Osteocyte (in vitro differentiated cells): ENCODE measurements at regions not wholly inside any gene's neighbourhood (a gene's known extent, or its start where the extent isn't known, plus 50 kb on each side); places are given as distances from the start of the nearest gene placed in this dataset.
A peak's percentile ranks its signal among the peaks of the same experiment; 100 is the strongest.
"Not testable (repeated sequence)": the region's sequence is repeated elsewhere in the genome, so short reads cannot be mapped to it uniquely, and the experiment has no call there.

Experiments
- DNase-seq: peaks from one replicate; pipeline ENCODE4 v3.0.0; 2021; ENCODE audit warnings: mixed read lengths; ENCODE audit not compliant: unreplicated experiment; ENCODE audit errors: extremely low spot score
- H3K27ac Mint-ChIP-seq: one replicate; pipeline ENCODE4 v1.8.0; 2021; ENCODE audit warnings: mild to moderate bottlenecking, mixed read lengths; ENCODE audit not compliant: unreplicated experiment
- H3K27me3 Mint-ChIP-seq: one replicate; pipeline ENCODE4 v1.8.0; 2021; ENCODE audit warnings: mixed read lengths; ENCODE audit not compliant: unreplicated experiment
- H3K36me3 Mint-ChIP-seq: one replicate; pipeline ENCODE4 v1.8.0; 2021; ENCODE audit warnings: mixed read lengths; ENCODE audit not compliant: unreplicated experiment
- H3K4me1 Mint-ChIP-seq: one replicate; pipeline ENCODE4 v1.8.0; 2021; ENCODE audit warnings: mixed read lengths; ENCODE audit not compliant: unreplicated experiment
- H3K4me3 Mint-ChIP-seq: one replicate; pipeline ENCODE4 v1.8.0; 2021; ENCODE audit warnings: mild to moderate bottlenecking, moderate library complexity, mixed read lengths; ENCODE audit not compliant: unreplicated experiment
- H3K9me3 Mint-ChIP-seq: one replicate; pipeline ENCODE4 v1.8.0; 2021; ENCODE audit warnings: mixed read lengths; ENCODE audit not compliant: unreplicated experiment
- CTCF ChIP-seq: fragments of 200-600 bp; sonication (generic); IDR thresholded peaks from 2 replicates; pipeline ENCODE4 v1.5.0; 2021; ENCODE audit warnings: antibody characterized with exemption, mild to moderate bottlenecking, moderate library complexity

GRCh38 chrX:40855932-40856515 lies 120.7 kb upstream of the MED14 start:
- Mint-ChIP-seq H3K9me3 (peaks cover 14% of the 10 kb centered on the region), H3K27ac (no peak overlapping the region), H3K27me3 (no peaks in the 10 kb centered on the region), H3K4me1 (peaks cover 9% of the 10 kb centered on the region), H3K36me3 (no peaks in the 10 kb centered on the region), H3K4me3 (no peak overlapping the region)
- TF ChIP-seq CTCF = no peak
- no peak for DNase-seq

- H3K27ac Mint-ChIP-seq, H3K4me3 Mint-ChIP-seq, DNase-seq, H3K9me3 Mint-ChIP-seq, H3K27me3 Mint-ChIP-seq, H3K36me3 Mint-ChIP-seq: not testable (repeated sequence)
- peaks cover 12% of the 10 kb centered on the region for H3K4me1 Mint-ChIP-seq
These were observed 126.7 kb upstream of the MED14 start for GRCh38 chrX:40861952-40862554.

GRCh38 chrX:40863260-40863659 lies 127.9 kb upstream of the MED14 start:
- not testable (repeated sequence) for H3K36me3 Mint-ChIP-seq, DNase-seq, H3K27ac Mint-ChIP-seq, H3K4me3 Mint-ChIP-seq, H3K27me3 Mint-ChIP-seq
- peaks cover 12% of the 10 kb centered on the region for H3K9me3 Mint-ChIP-seq
- peaks cover 19% of the 10 kb centered on the region for H3K4me1 Mint-ChIP-seq

GRCh38 chrX:40863671-40864070 lies 128.3 kb upstream of the MED14 start:
- Mint-ChIP-seq H3K36me3 (no peaks in the 10 kb centered on the region), H3K27ac (no peak overlapping the region), H3K4me1 (peaks cover 19% of the 10 kb centered on the region), H3K4me3 (no peak overlapping the region), H3K27me3 (no peaks in the 10 kb centered on the region), H3K9me3 (peaks cover 12% of the 10 kb centered on the region)
- no peak for TF ChIP-seq CTCF
- DNase-seq = no peak

- DNase-seq = no peak
- Mint-ChIP-seq H3K36me3 (no peaks in the 10 kb centered on the region), H3K27me3 (no peaks in the 10 kb centered on the region), H3K4me3 (no peak overlapping the region), H3K4me1 (peaks cover 19% of the 10 kb centered on the region), H3K27ac (no peak overlapping the region), H3K9me3 (peaks cover 6% of the 10 kb centered on the region)
- no peak for TF ChIP-seq CTCF
These were observed 129.6 kb upstream of the MED14 start for GRCh38 chrX:40864972-40865371.

- no peaks in the 10 kb centered on the region for H3K36me3 Mint-ChIP-seq
- peak overlapping the region; percentile 78 for H3K27ac Mint-ChIP-seq
- no peak for DNase-seq
- peaks cover 6% of the 10 kb centered on the region for H3K9me3 Mint-ChIP-seq
- no peak overlapping the region for H3K4me3 Mint-ChIP-seq
- TF ChIP-seq CTCF = no peak
- no peaks in the 10 kb centered on the region for H3K27me3 Mint-ChIP-seq
- H3K4me1 Mint-ChIP-seq = peaks cover 25% of the 10 kb centered on the region
These were observed 131.6 kb upstream of the MED14 start for GRCh38 chrX:40866893-40867292.
